Upper lobe of left lung (tissue), 6 donors: ENCODE measurements at regions not wholly inside any gene's neighbourhood (a gene's known extent, or its start where the extent isn't known, plus 50 kb on each side); places are given as distances from the start of the nearest gene placed in this dataset.

Experiments
- ATAC-seq, 2 donors: fragments of 200-7000 bp; cut with Tn5 transposase; one replicate each; pipeline ENCODE4 v1.9.1; 2022; ENCODE audit warnings: mild to moderate bottlenecking in 2 of 2, moderate library complexity in 2 of 2; ENCODE audit not compliant: low FRiP score in 2 of 2
- DNase-seq, 2 donors: peaks; one replicate each; pipeline ENCODE4 v3.0.0-alpha.2; 2019 to 2020
- H3K27ac ChIP-seq, 4 donors: fragments of 200-600 bp; sonication (generic); one replicate each; pipeline ENCODE4 v1.5.1; 2016 to 2019
- H3K27me3 ChIP-seq, 4 donors: fragments of 200-600 bp; sonication (generic); one replicate each; pipeline ENCODE4 v1.5.1; 2017 to 2019
- H3K36me3 ChIP-seq, 4 donors: fragments of 200-600 bp; sonication (generic); one replicate each; pipeline ENCODE4 v1.5.1; 2016 to 2019
- H3K4me1 ChIP-seq, 4 donors: fragments of 200-600 bp; sonication (generic); one replicate each; pipeline ENCODE4 v1.5.1; 2018 to 2019
- H3K4me3 ChIP-seq, 4 donors: fragments of 200-600 bp; sonication (generic); one replicate each; pipeline ENCODE4 v1.5.1; 2017 to 2019; ENCODE audit warnings: mild to moderate bottlenecking in 2 of 4, moderate library complexity in 1 of 4
- H3K9me3 ChIP-seq, 4 donors: fragments of 200-600 bp; sonication (generic); one replicate each; pipeline ENCODE4 v1.5.1; 2018 to 2019
- CTCF ChIP-seq, 6 experiments: fragments of 450-650 bp in 4 of 6; fragments of 200-600 bp in 2 of 6; sonication (generic) in 2 of 6; IDR thresholded peaks; one replicate each; pipeline ENCODE4 v1.5.1; 2016 to 2019; ENCODE audit warnings: antibody characterized with exemption in 6 of 6
- EP300 ChIP-seq, 4 donors: sonication (generic); formaldehyde crosslinking; IDR thresholded peaks; one replicate each; pipeline ENCODE4 v1.5.1; 2017; ENCODE audit warnings: antibody characterized with exemption in 4 of 4, control low read depth in 2 of 4
- POLR2A ChIP-seq, 4 donors: fragments of 450-650 bp; IDR thresholded peaks; one replicate each; pipeline ENCODE4 v1.5.1; 2016 to 2017; ENCODE audit warnings: antibody characterized with exemption in 4 of 4, mild to moderate bottlenecking in 2 of 4
- POLR2AphosphoS5 ChIP-seq, 2 donors: sonication (generic); formaldehyde crosslinking; IDR thresholded peaks; one replicate each; pipeline ENCODE4 v1.5.1; 2017; ENCODE audit warnings: antibody characterized with exemption in 2 of 2
- WGBS, 2 donors: methylation state at CpG; one replicate each; pipeline ENCODE4 v1.1.5; 2017 to 2018; 5-methylcytosine and 5-hydroxymethylcytosine counted together
- donor health status: DM: no; HTN: no; CAD: no; lungs with moderate emphysema.
- donor health status: DM: no; HTN: yes; CAD: no; lungs with severe emphysema.

- no peak for ATAC-seq
- Histone ChIP-seq H3K36me3 (no peaks in the 10 kb centered on the region), H3K9me3 (peaks cover 0 to 12% (median 7%) of the 10 kb centered on the region in 4 donors), H3K27ac (no peak overlapping the region), H3K4me3 (no peak overlapping the region), H3K27me3 (no peaks in the 10 kb centered on the region), H3K4me1 (peaks cover 0 to 3% (median 0%) of the 10 kb centered on the region in 4 donors)
- TF ChIP-seq POLR2A (IDR thresholded peaks at IDR 0.05) (no peak), EP300 (IDR thresholded peaks at IDR 0.05) (no peak), CTCF (IDR thresholded peaks at IDR 0.05) (no peak)
- WGBS, 2 donors: 83 to 94% methylated on average over 2 of the region's 2 CpGs
- DNase-seq: no peak
These were observed 98.2 kb downstream of the AHR start for GRCh38 chr7:17396692-17397091.

- H3K27me3 ChIP-seq: no peaks in the 10 kb centered on the region
- H3K4me3 ChIP-seq: no peak overlapping the region
- 73 to 76% methylated on average over 6 of the region's 6 CpGs for WGBS, 2 donors
- TF ChIP-seq CTCF (IDR thresholded peaks at IDR 0.05) (no peak), EP300 (IDR thresholded peaks at IDR 0.05) (no peak), POLR2AphosphoS5 (IDR thresholded peaks at IDR 0.05) (no peak), POLR2A (IDR thresholded peaks at IDR 0.05) (no peak)
- H3K27ac ChIP-seq: no peak overlapping the region
- H3K4me1 ChIP-seq: peaks cover 1 to 15% (median 5%) of the 10 kb centered on the region in 4 donors
- H3K36me3 ChIP-seq: no peaks in the 10 kb centered on the region
- ATAC-seq: no peak
- no peaks in the 10 kb centered on the region for H3K9me3 ChIP-seq
- no peak for DNase-seq
These were observed 103.6 kb downstream of the AHR start for GRCh38 chr7:17401791-17402627.

- TF ChIP-seq CTCF (IDR thresholded peaks at IDR 0.05) (no peak), EP300 (IDR thresholded peaks at IDR 0.05) (no peak), POLR2A (IDR thresholded peaks at IDR 0.05) (no peak), POLR2AphosphoS5 (IDR thresholded peaks at IDR 0.05) (no peak)
- ATAC-seq: no peak
- H3K27me3 ChIP-seq: no peaks in the 10 kb centered on the region
- peaks cover 8 to 17% (median 11%) of the 10 kb centered on the region in 4 donors for H3K4me1 ChIP-seq
- no peaks in the 10 kb centered on the region for H3K36me3 ChIP-seq
- no peaks in the 10 kb centered on the region for H3K9me3 ChIP-seq
- no peak for DNase-seq
- no peak overlapping the region for H3K27ac ChIP-seq
- 69 to 81% methylated on average over 9 of the region's 9 CpGs for WGBS, 2 donors
- H3K4me3 ChIP-seq: no peak overlapping the region
These were observed 104.3 kb downstream of the AHR start for GRCh38 chr7:17402628-17403278.

- no peak for ATAC-seq
- 56 to 65% methylated on average over 3 of the region's 3 CpGs for WGBS, 2 donors
- H3K27ac ChIP-seq: no peak overlapping the region
These were observed 105.6 kb downstream of the AHR start for GRCh38 chr7:17404006-17404405.

More at GRCh38 chr7:17404006-17404405, 105.6 kb downstream of the AHR start:
- no peak for DNase-seq
- Histone ChIP-seq H3K4me1 (peaks cover 13 to 26% (median 19%) of the 10 kb centered on the region in 4 donors), H3K9me3 (no peaks in the 10 kb centered on the region), H3K27me3 (no peaks in the 10 kb centered on the region), H3K36me3 (no peaks in the 10 kb centered on the region), H3K4me3 (no peak overlapping the region)
- TF ChIP-seq CTCF (IDR thresholded peaks at IDR 0.05) (no peak), POLR2AphosphoS5 (IDR thresholded peaks at IDR 0.05) (no peak), EP300 (IDR thresholded peaks at IDR 0.05) (no peak), POLR2A (IDR thresholded peaks at IDR 0.05) (no peak)
